ENCODE measurements at regions not wholly inside any gene's neighbourhood (a gene's known extent, or its start where the extent isn't known, plus 50 kb on each side); places are given as distances from the start of the nearest gene placed in this dataset.

DNA sequence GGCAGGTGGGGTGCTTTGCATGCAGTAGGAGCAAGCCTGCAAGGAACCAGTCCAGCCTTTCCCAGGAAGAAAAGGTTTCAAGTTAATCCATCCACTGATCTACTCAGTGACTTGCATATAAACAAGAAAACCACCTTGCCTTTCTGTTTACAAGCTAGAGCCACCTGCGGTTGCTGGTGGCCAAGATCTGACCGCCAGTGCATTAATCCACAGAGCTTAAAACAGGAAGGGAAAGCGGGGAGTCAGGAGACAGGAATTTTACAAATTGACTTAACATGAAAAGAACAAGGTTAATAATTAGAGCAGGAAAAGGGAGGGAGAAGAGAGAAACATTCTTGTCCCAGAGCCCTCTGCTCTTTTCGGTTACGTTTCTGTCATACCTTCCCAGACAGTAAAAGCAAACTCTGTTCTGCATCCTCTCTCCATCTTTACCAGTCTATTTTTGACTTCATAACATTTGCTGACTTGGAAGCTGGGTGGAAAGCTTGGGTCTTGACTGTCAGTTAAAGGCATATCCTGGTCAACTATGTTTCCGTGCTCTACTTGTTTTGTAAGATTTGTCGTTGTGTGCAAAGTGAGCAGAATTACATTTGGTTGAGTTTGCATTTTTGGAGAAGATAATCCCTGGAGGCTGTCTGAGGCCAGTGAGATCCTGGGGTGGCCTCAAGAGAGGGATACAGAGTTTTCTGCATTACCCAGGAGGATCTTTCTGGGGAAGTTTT, 760.6 kb downstream of the EFNB2 start:
- TF ChIP-seq YY1 (IDR thresholded peaks at IDR 0.05; ENCODE audit: low read depth) (no peak), EGR1 (IDR thresholded peaks at IDR 0.05) (no peak)
